Esophagus (tissue), 2 donors: ENCODE measurements at regions not wholly inside any gene's neighbourhood (a gene's known extent, or its start where the extent isn't known, plus 50 kb on each side); places are given as distances from the start of the nearest gene placed in this dataset.

Source experiments
- H3K27ac ChIP-seq, 2 donors: one replicate each; pipeline ENCODE4 v1.5.1; 2013; ENCODE audit warnings: low read depth in 2 of 2, mild to moderate bottlenecking in 2 of 2, inconsistent platforms in 1 of 2, low read length in 1 of 2, moderate library complexity in 1 of 2
- H3K27me3 ChIP-seq, 2 donors: one replicate each; pipeline ENCODE4 v1.6.1; 2013; ENCODE audit warnings: low read length in 2 of 2, control low read depth in 1 of 2, mild to moderate bottlenecking in 1 of 2; ENCODE audit not compliant: insufficient read depth in 2 of 2, control insufficient read depth in 1 of 2
- H3K36me3 ChIP-seq, 2 donors: one replicate each; pipeline ENCODE4 v1.6.1; 2013; ENCODE audit warnings: low read length in 1 of 2; ENCODE audit not compliant: control insufficient read depth in 2 of 2, insufficient read depth in 2 of 2
- H3K4me1 ChIP-seq, 2 donors: one replicate each; pipeline ENCODE4 v1.6.1; 2013; ENCODE audit warnings: low read length in 1 of 2; ENCODE audit not compliant: control insufficient read depth in 2 of 2, insufficient read depth in 2 of 2
- H3K4me3 ChIP-seq, 2 donors: one replicate each; pipeline ENCODE4 v1.5.1; 2013; ENCODE audit warnings: low read length in 2 of 2, mild to moderate bottlenecking in 2 of 2, low read depth in 1 of 2, moderate library complexity in 1 of 2
- H3K9me3 ChIP-seq, 2 donors: one replicate each; pipeline ENCODE4 v1.6.1; 2013; ENCODE audit warnings: mild to moderate bottlenecking in 2 of 2, low read depth in 1 of 2, low read length in 1 of 2, moderate library complexity in 1 of 2; ENCODE audit not compliant: control insufficient read depth in 2 of 2, insufficient read depth in 1 of 2
- WGBS, 2 donors: extraction: QIAGEN DNeasy Blood & Tissue Kit; methylation state at CpG; one replicate each; pipeline ENCODE4 v1.1.7; 2013; 5-methylcytosine and 5-hydroxymethylcytosine counted together
- donor health status: healthy with polysubstance abuse.
- donor health status: Bipolar disorder and iron deficiency.

DNA sequence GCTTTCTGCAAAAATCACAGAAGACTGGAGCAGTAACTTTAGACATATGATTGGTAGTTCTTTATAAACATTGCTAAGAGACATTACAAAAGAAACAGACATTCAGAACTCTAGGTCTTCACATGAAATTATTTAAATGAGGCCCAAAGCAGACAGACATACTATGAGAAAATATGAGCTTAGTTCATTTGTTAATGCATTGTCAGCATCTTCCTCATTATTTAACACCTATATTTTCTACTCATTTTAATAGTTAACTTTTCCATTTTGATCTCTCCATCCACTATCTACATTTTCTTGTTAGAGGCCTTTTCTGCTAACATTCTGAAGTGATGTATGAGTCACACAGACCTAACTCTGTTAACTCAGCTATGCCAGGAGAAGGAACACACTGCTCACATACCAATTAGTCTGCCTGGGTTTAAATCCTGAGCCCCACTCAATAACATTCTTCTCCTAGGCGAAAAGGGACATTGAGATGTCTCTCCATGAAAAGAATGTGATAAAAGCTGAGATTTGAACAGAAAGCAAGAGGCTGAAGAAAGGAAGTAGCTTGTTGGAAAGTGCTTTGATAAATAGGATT lies 400.3 kb upstream of the PKDCC start:
- Histone ChIP-seq H3K9me3 (peaks cover 0 to 3% of the 10 kb centered on the region in 2 donors), H3K36me3 (no peaks in the 10 kb centered on the region), H3K27me3 (no peaks in the 10 kb centered on the region), H3K4me1 (no peaks in the 10 kb centered on the region), H3K27ac (no peak overlapping the region), H3K4me3 (no peak overlapping the region)
- 73 to 80% methylated on average over 1 of the region's 1 CpG for WGBS, 2 donors

DNA sequence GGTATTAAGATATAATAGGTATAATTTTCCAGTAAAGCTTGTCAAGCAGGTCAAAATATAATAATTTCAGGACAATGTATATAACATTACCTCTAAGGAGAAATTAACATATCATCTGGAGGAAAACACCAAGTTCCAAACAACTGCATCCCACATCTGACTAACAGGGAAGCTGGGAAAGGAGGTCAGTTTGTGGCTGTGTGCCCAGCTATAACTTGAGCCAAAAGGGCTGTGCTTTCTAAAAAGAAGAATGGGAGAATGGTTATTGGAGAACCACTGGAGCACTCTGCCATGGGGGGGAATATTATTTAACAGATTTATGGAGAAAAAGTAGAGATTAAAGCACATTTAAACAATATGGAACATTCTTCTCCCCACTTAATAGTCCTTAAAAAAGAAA lies 390.6 kb upstream of the PKDCC start:
- no peak overlapping the region for H3K27ac ChIP-seq

DNA sequence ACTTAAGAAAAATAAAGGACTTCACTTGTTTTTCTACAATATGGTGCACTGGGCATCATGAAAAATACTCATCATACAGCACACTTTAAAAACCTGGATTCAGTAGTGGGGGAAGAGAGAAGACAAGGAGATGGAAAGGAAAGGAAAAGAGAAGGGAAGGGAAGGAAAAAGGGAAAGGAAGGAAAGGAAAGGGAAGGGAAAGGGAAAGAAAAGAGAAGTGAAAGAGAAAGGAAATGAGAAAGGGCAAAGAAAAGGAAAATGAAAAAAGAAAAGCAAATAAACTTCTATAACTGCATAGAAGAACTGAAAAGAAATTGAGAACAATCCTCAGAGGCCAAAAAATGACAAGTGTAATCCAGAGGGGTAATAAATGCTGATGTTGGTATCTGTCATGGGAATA lies 388.1 kb upstream of the PKDCC start:
- Histone ChIP-seq H3K4me1 (no peaks in the 10 kb centered on the region), H3K4me3 (no peak overlapping the region), H3K9me3 (no peaks in the 10 kb centered on the region), H3K36me3 (no peaks in the 10 kb centered on the region), H3K27ac (no peak overlapping the region), H3K27me3 (no peaks in the 10 kb centered on the region)

More for the DNA sequence above, 390.6 kb upstream of the PKDCC start:
- H3K36me3 ChIP-seq = no peaks in the 10 kb centered on the region
- H3K9me3 ChIP-seq = no peaks in the 10 kb centered on the region
- H3K4me1 ChIP-seq = no peaks in the 10 kb centered on the region
- H3K27me3 ChIP-seq = no peaks in the 10 kb centered on the region
- no peak overlapping the region for H3K4me3 ChIP-seq

DNA sequence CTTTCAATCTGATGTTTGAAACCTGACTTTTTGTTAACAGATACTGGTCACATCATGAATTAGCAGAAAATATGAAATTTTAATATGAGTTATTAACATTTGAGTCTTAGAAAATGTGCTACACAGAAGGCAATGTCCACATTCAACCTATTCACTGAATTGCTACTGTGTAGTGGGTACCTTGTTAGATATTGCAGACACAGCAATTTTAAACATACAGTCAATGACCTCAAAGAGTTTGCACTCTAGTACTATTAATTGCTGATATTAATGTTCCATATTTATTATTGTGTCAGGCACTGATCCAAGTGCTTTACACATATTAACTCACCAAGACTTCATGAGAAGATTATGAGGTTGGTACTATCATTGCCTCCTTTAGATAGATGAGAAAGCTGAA lies 385.4 kb upstream of the PKDCC start:
- Histone ChIP-seq H3K9me3 (no peaks in the 10 kb centered on the region), H3K36me3 (no peaks in the 10 kb centered on the region), H3K27me3 (no peaks in the 10 kb centered on the region), H3K27ac (no peak overlapping the region), H3K4me3 (no peak overlapping the region), H3K4me1 (no peaks in the 10 kb centered on the region)

DNA sequence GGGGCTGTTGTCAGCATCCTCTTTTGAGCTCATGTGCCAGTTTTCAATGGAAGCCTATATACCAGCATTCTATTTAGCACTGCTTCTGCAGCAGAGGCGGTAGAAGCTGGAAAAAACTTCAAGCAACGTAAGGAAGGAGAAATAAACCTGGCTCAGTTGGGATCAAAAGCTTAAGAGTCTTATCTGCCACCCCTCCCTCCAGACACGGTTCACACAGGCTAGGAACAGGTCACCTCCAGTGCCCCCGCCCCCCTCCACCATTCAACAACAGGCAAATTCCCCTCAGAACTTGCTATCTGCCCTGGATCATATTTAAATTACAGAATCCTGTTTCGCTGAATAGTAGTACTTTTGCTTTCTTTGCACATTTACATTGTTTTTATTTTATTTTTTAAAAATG lies 384.8 kb upstream of the PKDCC start:
- Histone ChIP-seq H3K36me3 (no peaks in the 10 kb centered on the region), H3K27me3 (no peaks in the 10 kb centered on the region), H3K27ac (no peak overlapping the region), H3K4me1 (no peaks in the 10 kb centered on the region), H3K9me3 (no peaks in the 10 kb centered on the region), H3K4me3 (no peak overlapping the region)
- WGBS, 2 donors = 64 to 75% methylated on average over 5 of the region's 5 CpGs

DNA sequence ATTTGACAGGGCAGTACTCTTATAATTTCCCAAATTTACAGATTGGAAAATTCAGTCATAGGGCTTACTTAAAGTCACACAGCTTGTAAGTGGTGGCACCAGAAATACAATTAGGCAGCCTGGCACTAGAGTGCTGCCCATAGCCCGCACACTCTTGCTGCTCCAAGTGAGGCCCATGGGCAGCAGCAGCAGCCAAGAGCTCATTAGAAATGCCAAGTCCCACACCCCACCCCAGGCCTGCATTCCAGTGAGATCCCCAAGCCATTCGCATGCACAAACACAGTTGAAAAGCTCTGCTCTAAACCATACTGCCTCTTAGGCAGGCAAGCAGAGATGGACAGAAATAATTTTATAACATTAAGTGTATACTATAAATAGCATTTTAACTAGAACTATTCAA lies 379.3 kb upstream of the PKDCC start:
- no peaks in the 10 kb centered on the region for H3K4me1 ChIP-seq
- 48 to 63% methylated on average over 2 of the region's 2 CpGs for WGBS, 2 donors
- no peak overlapping the region for H3K27ac ChIP-seq
- H3K27me3 ChIP-seq = no peaks in the 10 kb centered on the region
- no peak overlapping the region for H3K4me3 ChIP-seq
- no peaks in the 10 kb centered on the region for H3K36me3 ChIP-seq
- no peaks in the 10 kb centered on the region for H3K9me3 ChIP-seq

DNA sequence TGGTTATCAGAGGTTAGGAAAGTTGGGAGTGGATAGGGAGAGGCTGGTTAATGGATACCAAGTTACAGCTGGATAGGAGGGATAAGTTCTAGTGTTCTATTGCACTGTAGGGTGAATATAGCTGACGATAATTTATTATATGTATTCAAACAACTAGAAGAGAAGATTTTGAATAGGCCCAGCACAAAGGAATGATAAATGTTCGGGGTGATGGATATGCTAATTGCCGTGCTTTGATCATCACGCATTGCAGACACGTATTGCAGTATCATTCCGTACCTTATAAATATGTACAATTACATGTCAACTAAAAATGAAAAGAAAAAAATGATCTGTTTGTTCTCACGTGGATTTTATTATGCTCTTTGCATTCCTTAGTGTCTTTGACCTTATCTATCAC lies 369.2 kb upstream of the PKDCC start:
- Histone ChIP-seq H3K27ac (no peak overlapping the region), H3K4me1 (no peaks in the 10 kb centered on the region)
- 65 to 70% methylated on average over 7 of the region's 7 CpGs for WGBS, 2 donors

DNA sequence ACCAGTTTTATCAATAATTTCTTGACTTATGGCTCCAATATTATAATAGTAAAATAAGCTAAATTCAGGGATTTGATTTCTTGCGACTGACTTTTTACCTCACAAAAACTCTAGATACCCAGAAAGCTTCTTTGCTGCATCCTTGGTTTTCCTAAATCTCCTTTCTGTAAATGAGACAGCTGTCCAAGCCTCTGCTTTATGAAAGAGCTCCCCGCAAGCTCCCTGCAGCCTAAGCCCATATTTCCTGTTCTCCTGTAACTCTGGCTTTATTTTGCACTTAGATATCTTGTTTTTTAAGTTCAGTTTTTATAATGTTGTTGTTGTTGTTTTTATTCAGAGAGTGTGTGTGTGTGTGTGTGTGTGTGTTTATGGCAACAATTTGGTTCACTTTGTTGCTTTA lies 361.7 kb upstream of the PKDCC start:
- H3K4me3 ChIP-seq = no peak overlapping the region
- H3K4me1 ChIP-seq = no peaks in the 10 kb centered on the region
- H3K27ac ChIP-seq = no peak overlapping the region
- H3K36me3 ChIP-seq = no peaks in the 10 kb centered on the region
- WGBS, 2 donors = 88 to 91% methylated on average over 2 of the region's 2 CpGs
- no peaks in the 10 kb centered on the region for H3K27me3 ChIP-seq
- H3K9me3 ChIP-seq = no peaks in the 10 kb centered on the region

More for the DNA sequence above, 369.2 kb upstream of the PKDCC start:
- Histone ChIP-seq H3K27me3 (no peaks in the 10 kb centered on the region), H3K36me3 (no peaks in the 10 kb centered on the region), H3K4me3 (no peak overlapping the region), H3K9me3 (no peaks in the 10 kb centered on the region)

DNA sequence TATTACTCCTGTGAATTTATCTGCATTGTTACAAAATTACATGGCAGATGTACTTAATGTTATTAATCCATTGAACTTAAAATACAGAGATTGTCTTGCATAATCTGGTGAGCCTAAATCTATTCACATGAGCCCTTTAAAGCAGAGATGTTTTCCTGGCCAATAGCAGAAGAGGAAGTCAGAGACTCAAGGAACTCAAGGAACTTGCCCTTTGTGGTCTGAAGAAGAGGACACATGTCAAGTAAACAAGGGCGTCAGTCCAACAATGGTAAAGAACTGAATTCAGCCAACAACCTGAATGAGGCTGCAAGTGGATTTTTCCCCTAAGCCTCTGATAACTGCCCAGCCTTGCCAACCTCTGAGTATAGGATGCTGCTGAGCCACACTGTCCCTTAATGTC lies 356.3 kb upstream of the PKDCC start:
- H3K4me3 ChIP-seq = no peak overlapping the region
- H3K4me1 ChIP-seq = no peaks in the 10 kb centered on the region
- H3K27me3 ChIP-seq = no peaks in the 10 kb centered on the region
- H3K36me3 ChIP-seq = no peaks in the 10 kb centered on the region
- no peaks in the 10 kb centered on the region for H3K9me3 ChIP-seq
- 61 to 63% methylated on average over 1 of the region's 1 CpG for WGBS, 2 donors
- H3K27ac ChIP-seq = no peak overlapping the region

DNA sequence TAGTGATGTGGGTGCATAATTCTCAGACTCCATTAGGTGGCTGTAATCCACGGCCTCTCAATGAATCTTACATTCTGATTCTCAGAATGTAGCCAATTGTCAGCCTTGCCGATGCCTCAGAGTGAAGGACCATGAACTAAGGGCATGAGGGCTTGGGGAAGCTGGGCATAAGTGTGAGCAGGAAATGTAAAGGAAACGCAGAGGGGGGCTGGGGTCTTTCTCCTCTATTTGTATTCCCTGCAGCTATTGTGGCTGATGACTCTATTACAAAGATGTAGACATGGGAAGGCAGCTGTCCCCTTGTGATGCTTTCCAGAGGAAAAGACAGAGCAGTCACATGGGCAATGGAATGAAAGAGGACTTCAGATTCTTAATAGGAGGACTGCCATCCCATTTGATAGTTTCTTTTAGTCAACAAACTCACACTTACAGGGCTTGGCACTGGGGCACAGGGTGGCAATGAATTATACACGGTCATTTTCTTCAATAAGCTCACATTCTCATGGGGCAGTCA lies 353.2 kb upstream of the PKDCC start:
- Histone ChIP-seq H3K4me3 (no peak overlapping the region), H3K27ac (no peak overlapping the region), H3K27me3 (no peaks in the 10 kb centered on the region), H3K9me3 (no peaks in the 10 kb centered on the region), H3K36me3 (no peaks in the 10 kb centered on the region), H3K4me1 (no peaks in the 10 kb centered on the region)
- whole genome bisulfite sequencing, 2 donors = 72 to 75% methylated on average over 4 of the region's 4 CpGs
